ENCODE measurements at regions not wholly inside any gene's neighbourhood (a gene's known extent, or its start where the extent isn't known, plus 50 kb on each side); places are given as distances from the start of the nearest gene placed in this dataset.

GRCh38 chr13:79742923-79743322 lies 262.0 kb downstream of the NDFIP2 start:
- H3K4me3 ChIP-seq = no peak overlapping the region

GRCh38 chr13:79740991-79741390 lies 260.0 kb downstream of the NDFIP2 start:
- DNase-seq (ENCODE audit: extremely low spot score) = no peak
- no peaks in the 10 kb centered on the region for H3K9me3 ChIP-seq
- no peaks in the 10 kb centered on the region for H3K27me3 ChIP-seq
- H3K4me1 ChIP-seq = peaks cover 0 to 10% (median 5%) of the 10 kb centered on the region in 4 donors
- TF ChIP-seq POLR2A (IDR thresholded peaks at IDR 0.05; ENCODE audit: low read depth) (no peak), POLR2AphosphoS5 (IDR thresholded peaks at IDR 0.05) (no peak), EP300 (IDR thresholded peaks at IDR 0.05) (no peak), CTCF (IDR thresholded peaks at IDR 0.05) (no peak)
- no peak overlapping the region for H3K4me3 ChIP-seq
- intact Hi-C loops (cut with DNase I) = no loop called here
- no peaks in the 10 kb centered on the region for H3K36me3 ChIP-seq
- 31% methylated on average over 6 of the region's 6 CpGs for WGBS
- H3K27ac ChIP-seq (replicated peaks in 1 of 4) = no peak overlapping the region

More at GRCh38 chr13:79742923-79743322, 262.0 kb downstream of the NDFIP2 start:
- TF ChIP-seq POLR2AphosphoS5 (IDR thresholded peaks at IDR 0.05) (no peak), EP300 (IDR thresholded peaks at IDR 0.05) (no peak), CTCF (IDR thresholded peaks at IDR 0.05) (no peak), POLR2A (IDR thresholded peaks at IDR 0.05; ENCODE audit: low read depth) (no peak)
- no peaks in the 10 kb centered on the region for H3K36me3 ChIP-seq
- intact Hi-C loops (cut with DNase I) = no loop called here
- H3K27ac ChIP-seq (replicated peaks in 1 of 4) = no peak overlapping the region
- H3K27me3 ChIP-seq = no peaks in the 10 kb centered on the region
- no peaks in the 10 kb centered on the region for H3K9me3 ChIP-seq
- no peak for DNase-seq (ENCODE audit: extremely low spot score)
- 90% methylated on average over 3 of the region's 3 CpGs for WGBS
- peaks cover 0 to 10% (median 5%) of the 10 kb centered on the region in 4 donors for H3K4me1 ChIP-seq

- intact Hi-C loops (cut with DNase I) = no loop called here
- WGBS = 100% methylated on average over 1 of the region's 1 CpG
- H3K9me3 ChIP-seq = peaks cover 0 to 9% (median 0%) of the 10 kb centered on the region in 4 donors
These were observed 255.4 kb downstream of the NDFIP2 start for GRCh38 chr13:79736356-79736755.

DNA sequence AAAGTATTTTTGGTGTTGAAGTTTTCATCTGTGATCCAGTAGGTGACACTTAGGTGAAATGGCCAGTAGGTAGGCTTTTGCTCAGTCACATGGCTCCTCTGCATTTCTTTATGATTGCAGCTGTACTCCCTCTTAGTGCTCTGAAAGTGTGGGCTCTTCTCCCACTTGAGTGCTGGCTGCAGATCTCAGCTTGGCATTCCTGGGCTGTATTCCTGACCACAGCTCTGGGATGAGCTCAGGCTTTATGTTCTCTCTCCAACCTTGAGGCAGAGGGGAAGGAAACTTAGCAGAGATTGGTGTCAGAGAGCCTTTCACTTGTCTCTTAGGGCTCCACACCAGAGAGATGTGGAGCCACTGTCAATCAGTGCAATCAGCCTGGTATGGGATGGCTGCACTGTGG lies 254.3 kb downstream of the NDFIP2 start:
- no peak for DNase-seq (ENCODE audit: extremely low spot score)
- intact Hi-C loops (cut with DNase I) = no loop called here
- Histone ChIP-seq H3K36me3 (no peaks in the 10 kb centered on the region), H3K27me3 (no peaks in the 10 kb centered on the region), H3K4me3 (no peak overlapping the region), H3K9me3 (peaks cover 0 to 9% (median 0%) of the 10 kb centered on the region in 4 donors), H3K4me1 (no peaks in the 10 kb centered on the region), H3K27ac (replicated peaks in 1 of 4) (no peak overlapping the region)
- no peak for TF ChIP-seq CTCF (IDR thresholded peaks at IDR 0.05)
- no peak for TF ChIP-seq POLR2A (IDR thresholded peaks at IDR 0.05; ENCODE audit: low read depth)
- TF ChIP-seq EP300 (IDR thresholded peaks at IDR 0.05) = no peak
- no peak for TF ChIP-seq POLR2AphosphoS5 (IDR thresholded peaks at IDR 0.05)

More at GRCh38 chr13:79736356-79736755, 255.4 kb downstream of the NDFIP2 start:
- H3K27me3 ChIP-seq = no peaks in the 10 kb centered on the region
- H3K4me1 ChIP-seq = peaks cover 0 to 9% (median 5%) of the 10 kb centered on the region in 4 donors
- TF ChIP-seq POLR2A (IDR thresholded peaks at IDR 0.05; ENCODE audit: low read depth) = no peak
- TF ChIP-seq CTCF (IDR thresholded peaks at IDR 0.05) = no peak
- no peak for TF ChIP-seq EP300 (IDR thresholded peaks at IDR 0.05)
- TF ChIP-seq POLR2AphosphoS5 (IDR thresholded peaks at IDR 0.05) = no peak
- no peak overlapping the region for H3K27ac ChIP-seq (replicated peaks in 1 of 4)
- no peak overlapping the region for H3K4me3 ChIP-seq
- no peak for DNase-seq (ENCODE audit: extremely low spot score)
- H3K36me3 ChIP-seq = no peaks in the 10 kb centered on the region

DNA sequence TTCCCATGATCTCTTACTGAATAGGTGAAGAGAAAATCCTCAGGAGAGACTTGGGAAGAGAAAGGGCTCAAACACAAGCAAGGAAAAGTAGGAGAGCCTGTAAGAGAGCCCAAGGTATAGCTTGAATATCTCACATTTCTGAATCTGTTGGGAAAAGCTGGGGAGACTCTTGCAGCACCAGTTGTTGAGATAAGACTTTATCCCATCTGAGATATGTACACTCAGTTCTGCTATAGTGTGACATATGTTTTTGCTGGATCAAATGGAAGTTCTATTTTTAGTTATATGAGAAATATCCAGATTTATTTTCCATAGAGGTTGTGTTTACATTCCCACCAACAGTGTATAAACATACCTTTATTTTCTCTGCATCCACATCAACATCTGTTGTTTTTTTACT lies 246.1 kb downstream of the NDFIP2 start:
- H3K27ac ChIP-seq (replicated peaks in 1 of 4) = no peak overlapping the region
- no peaks in the 10 kb centered on the region for H3K9me3 ChIP-seq
- intact Hi-C loops (cut with DNase I) = no loop called here
- H3K36me3 ChIP-seq = no peaks in the 10 kb centered on the region
- no peak overlapping the region for H3K4me3 ChIP-seq
- TF ChIP-seq POLR2AphosphoS5 (IDR thresholded peaks at IDR 0.05) = no peak
- no peak for TF ChIP-seq EP300 (IDR thresholded peaks at IDR 0.05)
- no peak for TF ChIP-seq CTCF (IDR thresholded peaks at IDR 0.05)
- no peak for TF ChIP-seq POLR2A (IDR thresholded peaks at IDR 0.05; ENCODE audit: low read depth)
- peaks cover 11 to 20% (median 18%) of the 10 kb centered on the region in 4 donors for H3K4me1 ChIP-seq
- H3K27me3 ChIP-seq = no peaks in the 10 kb centered on the region
- no peak for DNase-seq (ENCODE audit: extremely low spot score)

Measured in esophagus muscularis mucosa (tissue), 4 donors.